HEK293 (cell line): ENCODE measurements at regions not wholly inside any gene's neighbourhood (a gene's known extent, or its start where the extent isn't known, plus 50 kb on each side); places are given as distances from the start of the nearest gene placed in this dataset.
A peak's percentile ranks its signal among the peaks of the same experiment; 100 is the strongest.

Source experiments
- CTCF ChIA-PET: fragments of 350-600 bp; formaldehyde crosslinking; extraction: SDS; loops from one replicate; lab custom pipeline; 2021; ENCODE audit warnings: antibody characterized with exemption; lab: Yijun Ruan, JAX
- POLR2A ChIA-PET: fragments of 300-600 bp; formaldehyde crosslinking; extraction: SDS; loops from one replicate; lab custom pipeline; 2020; ENCODE audit warnings: antibody characterized with exemption, inconsistent platforms; lab: Yijun Ruan, JAX
- H3K27ac ChIP-seq: fragments of 200-500 bp; sonication (Bioruptor generic); 2 replicates; pipeline ENCODE4 v1.5.1; 2014; ENCODE audit warnings: low read depth, low read length, control low read depth, inconsistent platforms; ENCODE audit errors: extremely low read depth
- H3K36me3 ChIP-seq, 2 experiments: fragments of 200-500 bp in 1 of 2; sonication (Bioruptor generic) in 1 of 2; 1 replicate in 1 of 2; 2 replicates in 1 of 2; pipeline ENCODE4 v1.5.1; 2014 to 2017; ENCODE audit warnings: inconsistent platforms in 2 of 2, low read length in 2 of 2; ENCODE audit not compliant: control insufficient read depth in 2 of 2, insufficient read depth in 1 of 2
- H3K4me1 ChIP-seq: fragments of 200-500 bp; sonication (Bioruptor generic); 2 replicates; pipeline ENCODE4 v1.5.1; 2014; ENCODE audit warnings: mild to moderate bottlenecking, low read length, inconsistent platforms; ENCODE audit not compliant: control insufficient read depth, insufficient read depth
- H3K4me3 ChIP-seq: 2 replicates; pipeline ENCODE4 v1.5.1; 2011; ENCODE audit warnings: low read depth, mild to moderate bottlenecking, control low read depth, low read length, moderate library complexity
- H3K9me3 ChIP-seq: fragments of 200-500 bp; sonication (Bioruptor generic); 2 replicates; pipeline ENCODE4 v1.5.1; 2014; ENCODE audit warnings: low read depth, low read length, inconsistent platforms; ENCODE audit not compliant: control insufficient read depth, insufficient read depth
- CTCF ChIP-seq: fragments of 450-650 bp; formaldehyde crosslinking; IDR thresholded peaks from 2 replicates; pipeline ENCODE4 v1.5.1; 2016; ENCODE audit warnings: missing biosample characterization, missing genetic modification characterization
- GFI1B ChIP-seq: fragments of 450-650 bp; formaldehyde crosslinking; IDR thresholded peaks from 2 replicates; pipeline ENCODE4 v1.5.1; 2016; ENCODE audit warnings: missing biosample characterization, missing genetic modification characterization
- GLIS1 ChIP-seq: fragments of 450-650 bp; formaldehyde crosslinking; IDR thresholded peaks from 2 replicates; pipeline ENCODE4 v1.5.1; 2016; ENCODE audit warnings: missing biosample characterization, missing genetic modification characterization
- HOXD13 ChIP-seq: sonication (generic); formaldehyde crosslinking; IDR thresholded peaks from 2 replicates; pipeline ENCODE4 v1.8.0; 2022; ENCODE audit warnings: missing genetic modification reagents, borderline replicate concordance
- REST ChIP-seq: fragments of 450-650 bp; formaldehyde crosslinking; IDR thresholded peaks from 2 replicates; pipeline ENCODE4 v1.5.1; 2016; ENCODE audit warnings: missing biosample characterization, missing genetic modification characterization
- TRIM28 ChIP-seq: IDR thresholded peaks from 2 replicates; pipeline ENCODE4 v1.6.1; 2011; ENCODE audit warnings: low read length, control low read depth, borderline replicate concordance
- YY2 ChIP-seq: fragments of 450-650 bp; formaldehyde crosslinking; IDR thresholded peaks from 2 replicates; pipeline ENCODE4 v1.5.1; 2016; ENCODE audit warnings: missing biosample characterization, missing genetic modification characterization
- ZBTB1 ChIP-seq: fragments of 450-650 bp; formaldehyde crosslinking; IDR thresholded peaks from 2 replicates; pipeline ENCODE4 v1.5.1; 2016; ENCODE audit warnings: missing biosample characterization, missing genetic modification characterization
- ZNF10 ChIP-seq: fragments of 450-650 bp; formaldehyde crosslinking; IDR thresholded peaks from 2 replicates; pipeline ENCODE4 v1.5.1; 2017; ENCODE audit warnings: missing biosample characterization, missing genetic modification characterization
- ZNF121 ChIP-seq: fragments of 450-650 bp; formaldehyde crosslinking; IDR thresholded peaks from 2 replicates; pipeline ENCODE4 v1.5.1; 2016; ENCODE audit warnings: missing biosample characterization, missing genetic modification characterization
- ZNF132 ChIP-seq: fragments of 450-650 bp; formaldehyde crosslinking; IDR thresholded peaks from 2 replicates; pipeline ENCODE4 v1.5.1; 2017; ENCODE audit warnings: missing biosample characterization, missing genetic modification characterization, borderline replicate concordance
- ZNF16 ChIP-seq: fragments of 450-650 bp; formaldehyde crosslinking; IDR thresholded peaks from 2 replicates; pipeline ENCODE4 v1.5.1; 2016; ENCODE audit warnings: low read depth, missing biosample characterization, missing genetic modification characterization
- ZNF394 ChIP-seq: fragments of 450-650 bp; formaldehyde crosslinking; IDR thresholded peaks from 2 replicates; pipeline ENCODE4 v1.5.1; 2016; ENCODE audit warnings: missing biosample characterization, missing genetic modification characterization, mild to moderate bottlenecking, moderate library complexity, borderline replicate concordance
- ZNF398 ChIP-seq: fragments of 450-650 bp; formaldehyde crosslinking; IDR thresholded peaks from 2 replicates; pipeline ENCODE4 v1.5.1; 2017; ENCODE audit warnings: missing biosample characterization, missing genetic modification characterization
- ZNF426 ChIP-seq: fragments of 450-650 bp; formaldehyde crosslinking; IDR thresholded peaks from 2 replicates; pipeline ENCODE4 v1.5.1; 2017; ENCODE audit warnings: missing biosample characterization, missing genetic modification characterization, mild to moderate bottlenecking, inconsistent platforms, moderate library complexity
- ZNF510 ChIP-seq: fragments of 450-650 bp; formaldehyde crosslinking; IDR thresholded peaks from 2 replicates; pipeline ENCODE4 v1.5.1; 2018; ENCODE audit warnings: mild to moderate bottlenecking, missing genetic modification characterization, missing biosample characterization; ENCODE audit not compliant: insufficient replicate concordance
- ZNF518A ChIP-seq: fragments of 450-650 bp; formaldehyde crosslinking; conservative IDR thresholded peaks from 2 replicates; pipeline ENCODE4 v1.5.1; 2016; ENCODE audit warnings: low read depth, missing biosample characterization, missing genetic modification characterization
- ZNF558 ChIP-seq: fragments of 450-650 bp; formaldehyde crosslinking; IDR thresholded peaks from 2 replicates; pipeline ENCODE4 v1.5.1; 2016; ENCODE audit warnings: missing biosample characterization, missing genetic modification characterization
- ZNF776 ChIP-seq: fragments of 450-650 bp; formaldehyde crosslinking; IDR thresholded peaks from 2 replicates; pipeline ENCODE4 v1.5.0; 2017; ENCODE audit warnings: missing biosample characterization, missing genetic modification characterization, borderline replicate concordance
- ZNF837 ChIP-seq: fragments of 450-650 bp; formaldehyde crosslinking; IDR thresholded peaks from 2 replicates; pipeline ENCODE4 v1.5.1; 2016; ENCODE audit warnings: missing biosample characterization, missing genetic modification characterization
- TF ChIP-seq, protein P1 (sequence below): IDR thresholded peaks from 2 replicates; pipeline ENCODE4 v1.6.1; 2011; ENCODE audit warnings: mild to moderate bottlenecking, low read depth, low read length, borderline replicate concordance

- Histone ChIP-seq H3K27ac (no peak overlapping the region), H3K36me3 (no peaks in the 10 kb centered on the region), H3K4me3 (no peak overlapping the region), H3K9me3 (no peaks in the 10 kb centered on the region), H3K4me1 (no peaks in the 10 kb centered on the region)
- POLR2A ChIA-PET, result no interaction called here
- CTCF ChIA-PET, result no interaction called here
- no peak for TF ChIP-seq ZNF776 (tag by site-specific recombination)
- TF ChIP-seq ZNF398 (tag by site-specific recombination), result no peak
- no peak for TF ChIP-seq HOXD13 (CRISPR knock-in tag)
- TF ChIP-seq, protein P1, sequence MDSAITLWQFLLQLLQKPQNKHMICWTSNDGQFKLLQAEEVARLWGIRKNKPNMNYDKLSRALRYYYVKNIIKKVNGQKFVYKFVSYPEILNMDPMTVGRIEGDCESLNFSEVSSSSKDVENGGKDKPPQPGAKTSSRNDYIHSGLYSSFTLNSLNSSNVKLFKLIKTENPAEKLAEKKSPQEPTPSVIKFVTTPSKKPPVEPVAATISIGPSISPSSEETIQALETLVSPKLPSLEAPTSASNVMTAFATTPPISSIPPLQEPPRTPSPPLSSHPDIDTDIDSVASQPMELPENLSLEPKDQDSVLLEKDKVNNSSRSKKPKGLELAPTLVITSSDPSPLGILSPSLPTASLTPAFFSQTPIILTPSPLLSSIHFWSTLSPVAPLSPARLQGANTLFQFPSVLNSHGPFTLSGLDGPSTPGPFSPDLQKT, result no peak
- TF ChIP-seq YY2, result no peak
- TF ChIP-seq ZNF121 (tag by site-specific recombination), result no peak
- no peak for TF ChIP-seq GLIS1 (tag by site-specific recombination)
- no peak for TF ChIP-seq ZNF837 (tag by site-specific recombination)
- TF ChIP-seq ZNF518A (tag by site-specific recombination), result no peak
- TF ChIP-seq ZNF426 (tag by site-specific recombination), result no peak
- TF ChIP-seq ZNF132 (tag by site-specific recombination), result no peak
- no peak for TF ChIP-seq ZNF10
- no peak for TF ChIP-seq TRIM28
- TF ChIP-seq ZNF16 (tag by site-specific recombination), result no peak
- no peak for TF ChIP-seq ZNF394 (tag by site-specific recombination)
- TF ChIP-seq GFI1B (tag by site-specific recombination), result no peak
These were observed 149.2 kb upstream of the GHITM start for GRCh38 chr10:83990126-83990525.

DNA sequence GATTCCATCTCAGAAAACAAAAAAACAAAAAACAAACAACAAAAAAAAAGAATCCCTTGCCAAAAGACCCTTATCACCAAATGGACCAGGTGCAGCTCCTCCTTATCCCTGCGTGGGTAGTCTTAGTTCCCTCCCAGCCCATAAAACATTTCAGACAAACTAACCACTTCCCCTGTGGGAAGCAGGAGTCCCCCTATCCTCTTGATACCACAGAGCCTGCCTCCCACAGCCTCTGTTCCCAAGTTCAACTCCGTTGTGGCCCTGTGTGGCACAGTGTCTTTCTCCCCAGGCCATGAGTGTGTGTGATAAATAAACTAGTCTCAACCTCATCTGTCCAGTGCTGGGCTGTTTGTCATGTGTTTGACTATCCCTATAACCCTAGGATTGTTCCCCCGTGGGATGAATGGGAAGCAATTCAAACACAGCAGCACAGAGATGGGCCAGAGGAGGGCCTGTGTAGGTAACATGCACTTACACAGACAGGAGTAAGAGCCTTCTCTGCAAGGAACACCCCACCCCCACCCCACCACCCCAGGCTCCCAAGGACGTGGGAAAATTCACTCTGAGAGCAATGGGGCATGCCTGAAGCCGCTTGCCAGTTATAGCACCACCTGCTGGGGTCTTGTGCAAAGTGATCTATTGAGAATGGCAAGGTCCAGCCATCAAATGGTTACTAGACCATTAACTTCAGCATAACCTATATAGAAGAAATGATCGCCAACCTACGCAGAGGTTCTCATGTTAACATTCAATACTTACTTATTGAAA, 147.1 kb upstream of the GHITM start:
- CTCF ChIA-PET, result interaction anchor here (0.6 to 1.4 kb wide), 5 partner anchors 8 to 99 kb away, joined by 3 to 7 read pairs (median 3); no protein-coding TSS in a partner anchor
- Histone ChIP-seq H3K4me3 (no peak overlapping the region), H3K4me1 (no peaks in the 10 kb centered on the region), H3K9me3 (no peaks in the 10 kb centered on the region), H3K27ac (no peak overlapping the region), H3K36me3 (no peaks in the 10 kb centered on the region)
- POLR2A ChIA-PET, result no interaction called here
- TF ChIP-seq ZBTB1 (no peak), CTCF (tag by site-specific recombination) (peak; percentile 26; the same call in 1 of the 2 replicates), ZNF510 (tag by site-specific recombination) (no peak), ZNF558 (tag by site-specific recombination) (no peak), ZNF10 (no peak), REST (tag by site-specific recombination) (no peak)
